ENCODE measurements at regions not wholly inside any gene's neighbourhood (a gene's known extent, or its start where the extent isn't known, plus 50 kb on each side); places are given as distances from the start of the nearest gene placed in this dataset.
A peak's percentile ranks its signal among the peaks of the same experiment; 100 is the strongest.

DNA sequence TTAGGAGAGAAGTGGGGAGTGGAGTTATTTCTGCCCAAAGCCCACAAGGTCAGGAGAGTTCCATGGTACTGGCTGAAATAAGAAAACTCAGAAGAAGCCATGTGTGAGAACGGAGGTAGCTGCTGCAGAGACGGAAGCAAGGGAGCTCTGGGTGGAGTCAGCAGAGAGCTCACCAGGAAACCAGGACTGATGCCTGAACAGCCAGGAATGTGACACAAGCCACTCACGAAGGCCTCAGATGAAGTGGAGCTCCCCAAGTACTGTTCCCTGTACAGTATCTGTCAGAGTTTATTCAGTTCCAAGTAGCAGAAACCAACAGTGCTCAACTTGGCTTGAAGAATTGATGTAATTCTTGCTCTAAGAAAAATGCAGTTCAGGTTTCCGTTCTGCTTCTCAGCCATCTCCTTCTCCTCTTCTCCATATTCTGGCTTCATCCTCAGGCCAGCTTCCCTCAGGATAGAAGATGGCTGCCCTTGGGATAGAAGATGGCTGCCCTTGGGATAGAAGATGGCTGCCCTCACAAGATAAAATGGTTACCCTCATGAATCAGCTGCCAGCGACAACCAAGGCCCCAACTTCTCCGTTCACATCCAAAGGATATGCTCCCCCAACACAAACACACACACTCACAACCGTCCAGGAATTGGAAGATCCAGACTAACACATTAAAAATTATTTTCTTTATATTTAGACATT lies 117.4 kb upstream of the SH3BP4 start:
- DNase-seq = no peak

DNA sequence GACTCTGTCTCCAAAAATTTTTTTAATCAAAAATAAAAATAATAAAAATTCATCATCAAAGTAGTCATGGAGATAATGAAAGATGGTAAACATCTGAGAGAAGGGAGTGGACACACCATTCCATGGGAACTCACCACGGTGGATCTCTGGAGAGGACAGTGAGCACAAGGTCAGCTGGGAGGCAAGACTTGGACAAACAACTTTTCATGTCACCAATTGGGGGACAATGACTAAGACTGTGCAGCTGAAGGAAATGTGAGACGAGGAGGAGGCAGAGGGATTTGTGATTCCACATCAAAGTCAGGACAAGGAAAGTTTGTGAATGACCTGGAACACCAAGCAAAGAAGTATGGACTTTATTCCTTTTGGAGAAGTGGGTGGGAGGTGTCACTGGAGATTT lies 121.0 kb upstream of the SH3BP4 start:
- no peak for DNase-seq

DNA sequence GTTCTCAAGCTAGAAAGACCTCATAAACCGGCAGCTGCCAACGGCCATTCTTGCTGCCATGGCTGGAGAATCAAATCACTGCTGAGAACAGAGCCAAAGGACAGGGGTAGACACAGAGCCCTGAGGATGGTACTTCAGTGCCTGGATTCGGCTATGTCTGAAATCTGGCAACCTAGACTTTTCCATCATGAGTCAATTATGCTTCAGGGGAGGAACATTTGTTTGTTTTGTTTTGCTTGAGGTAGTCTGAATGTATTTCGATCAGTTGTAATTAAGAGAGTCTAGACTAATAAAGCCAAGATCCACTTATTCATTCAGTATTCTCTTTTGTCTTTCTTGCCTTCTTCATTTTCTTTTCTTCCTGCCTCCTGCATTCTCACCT lies 122.8 kb upstream of the SH3BP4 start:
- peak; percentile 91 for DNase-seq

DNA sequence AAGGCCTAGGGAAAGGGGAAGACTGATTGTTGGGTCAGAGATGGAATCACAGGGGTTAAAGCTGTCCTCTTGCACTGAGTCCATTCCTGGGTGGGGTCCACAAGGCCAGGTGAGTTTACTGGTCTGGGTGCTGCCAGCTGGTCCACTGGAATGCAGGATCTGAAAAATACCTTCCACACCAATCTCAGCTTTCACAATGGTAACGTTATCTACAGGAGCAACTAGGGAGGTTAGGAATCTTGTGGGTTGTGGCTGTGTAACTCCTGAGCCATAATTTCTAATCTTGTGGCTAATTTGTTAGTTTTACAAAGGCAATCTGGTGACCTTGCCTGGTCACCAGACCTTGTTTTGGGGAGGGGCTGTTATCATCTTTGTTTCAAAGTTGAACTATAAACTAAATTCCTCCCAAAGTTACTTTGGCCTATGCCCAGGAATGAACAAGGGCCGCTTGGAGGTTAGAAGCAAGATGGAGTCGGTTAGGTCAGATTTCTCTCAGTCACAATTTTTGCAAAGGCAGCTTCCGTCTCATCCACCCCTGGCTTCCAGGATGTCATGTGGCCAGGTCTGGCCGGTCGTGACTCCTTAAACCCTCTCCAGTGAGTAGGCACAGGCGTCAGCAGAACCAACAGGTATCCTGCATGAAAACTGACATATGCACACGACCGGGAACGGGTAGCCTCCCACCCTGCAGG lies 123.3 kb upstream of the SH3BP4 start:
- DNase-seq = no peak

DNA sequence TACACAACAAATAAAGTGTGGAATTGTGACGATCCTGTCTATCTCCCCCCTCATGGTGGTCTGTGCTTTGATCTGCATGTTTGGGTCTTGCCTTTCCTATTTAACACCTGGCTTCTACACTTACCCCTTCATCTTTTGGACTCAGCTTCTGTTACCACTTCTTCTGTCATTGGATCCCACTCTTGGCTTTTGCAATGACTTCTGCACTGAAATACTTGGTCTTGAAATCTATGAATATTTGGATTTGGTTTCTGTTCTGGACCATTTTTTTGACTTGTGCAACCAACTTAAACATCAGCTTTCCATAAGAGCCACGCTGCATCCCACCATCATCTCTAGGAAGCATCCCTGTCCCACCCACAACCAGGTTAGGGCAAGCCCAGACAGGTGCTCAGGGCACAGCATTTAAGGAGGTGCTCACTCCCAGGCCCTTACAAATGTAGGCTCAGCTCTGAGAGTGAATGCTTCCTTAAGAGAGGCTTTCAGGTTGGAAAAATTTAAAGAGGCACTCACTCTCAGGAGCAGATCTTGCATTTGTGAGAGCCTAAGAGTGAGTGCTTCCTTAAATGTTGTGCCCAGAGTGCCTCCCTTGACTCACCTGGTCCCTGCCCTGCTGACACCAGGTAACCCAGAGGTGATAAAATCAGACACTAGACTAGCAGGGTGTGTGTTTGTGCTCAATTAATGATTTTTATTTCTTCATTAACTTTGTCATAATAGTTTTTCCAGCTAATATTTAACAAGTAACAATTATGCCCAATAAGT lies 124.5 kb upstream of the SH3BP4 start:
- DNase-seq = peak; percentile 94

DNA sequence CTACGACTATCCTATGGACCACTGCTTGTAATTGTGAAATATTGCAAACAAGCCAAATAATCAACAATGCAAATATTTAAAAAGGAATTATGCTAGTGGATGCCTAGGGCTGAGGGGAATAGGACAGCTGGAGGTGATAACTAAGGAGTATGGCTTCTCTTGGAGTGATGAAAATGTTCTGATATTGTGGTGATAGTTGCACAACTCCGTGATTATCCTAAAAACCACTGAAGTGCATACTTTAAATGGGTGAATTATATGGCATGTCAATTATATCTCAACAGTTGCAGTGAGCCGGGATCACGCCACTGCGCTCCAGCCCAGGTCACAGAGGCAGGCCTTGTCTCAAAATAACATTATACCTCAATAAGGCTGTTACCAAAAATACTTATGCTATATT lies 125.1 kb upstream of the SH3BP4 start:
- DNase-seq = no peak

DNA sequence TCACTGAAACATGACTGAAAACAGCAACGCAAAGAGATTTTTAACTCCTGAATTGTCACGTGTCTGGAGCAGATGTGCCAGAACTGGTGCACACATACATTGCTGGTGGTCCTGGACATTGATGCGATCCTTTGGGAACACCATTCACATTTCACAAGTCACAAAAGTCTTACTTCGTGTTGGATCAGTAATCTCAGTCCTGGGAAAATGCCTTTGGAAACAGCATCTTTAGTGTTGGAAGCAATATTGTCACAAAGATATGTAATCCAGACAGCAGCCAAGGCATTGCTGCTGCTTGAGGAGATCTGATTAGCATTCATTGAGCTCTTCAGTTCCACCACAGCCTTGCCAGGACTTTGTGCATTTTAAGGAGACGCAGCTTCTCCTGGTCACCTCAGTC lies 126.2 kb upstream of the SH3BP4 start:
- DNase-seq = no peak

DNA sequence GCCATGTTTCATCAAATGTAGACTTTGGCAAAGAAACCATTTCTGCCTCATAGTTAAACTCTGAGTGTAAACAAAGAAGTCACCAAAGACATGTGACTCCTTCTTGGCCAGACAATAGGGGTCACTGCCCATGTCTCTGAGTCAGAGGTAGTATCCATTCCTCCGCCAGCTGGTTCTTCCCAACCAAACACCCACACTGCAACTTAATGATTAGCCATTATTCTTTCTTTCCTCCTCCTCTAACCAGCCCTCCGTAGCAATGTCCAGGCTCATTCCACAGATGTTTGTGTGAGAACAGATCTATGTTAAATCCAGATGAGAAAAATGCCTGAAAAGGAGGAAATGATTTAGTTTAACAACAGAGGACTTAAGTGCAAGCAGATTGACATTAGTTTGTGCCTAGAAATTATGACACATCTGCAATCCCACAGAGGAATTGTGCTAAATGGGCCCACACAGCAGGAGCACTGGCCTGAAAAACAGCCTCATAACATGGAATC lies 127.9 kb upstream of the SH3BP4 start:
- no peak for DNase-seq

DNA sequence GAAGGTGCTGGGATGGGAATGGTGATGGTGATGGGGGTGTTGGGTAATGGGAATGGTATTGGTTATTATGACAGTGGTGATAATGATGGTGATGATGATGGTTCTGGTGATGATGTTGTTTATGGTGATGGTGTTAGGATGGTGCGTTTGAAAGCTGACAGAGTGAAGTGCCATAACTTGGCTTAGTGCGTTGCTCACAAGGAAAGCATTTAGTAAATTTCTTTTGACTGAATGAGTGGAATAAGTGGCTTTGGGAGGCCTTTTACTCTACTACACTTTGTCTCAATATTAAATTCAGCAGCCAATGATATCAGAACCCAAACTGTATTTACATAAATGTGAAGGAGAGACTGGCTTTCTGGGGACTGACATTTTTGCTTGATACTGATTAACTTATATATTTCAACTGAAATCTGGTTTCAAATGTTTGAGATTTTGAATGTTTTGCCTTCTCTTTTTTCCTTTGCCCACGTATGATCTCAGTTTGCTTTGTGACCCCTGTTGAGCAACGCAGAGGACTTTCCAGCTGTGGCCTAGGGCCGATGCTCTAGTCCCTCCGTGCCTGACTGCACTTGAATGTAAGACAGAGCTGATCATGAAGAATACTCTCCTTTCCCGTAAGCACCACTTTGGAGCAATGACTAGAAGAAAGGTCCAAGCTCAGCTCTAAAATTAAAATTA lies 128.5 kb upstream of the SH3BP4 start:
- no peak for DNase-seq

DNA sequence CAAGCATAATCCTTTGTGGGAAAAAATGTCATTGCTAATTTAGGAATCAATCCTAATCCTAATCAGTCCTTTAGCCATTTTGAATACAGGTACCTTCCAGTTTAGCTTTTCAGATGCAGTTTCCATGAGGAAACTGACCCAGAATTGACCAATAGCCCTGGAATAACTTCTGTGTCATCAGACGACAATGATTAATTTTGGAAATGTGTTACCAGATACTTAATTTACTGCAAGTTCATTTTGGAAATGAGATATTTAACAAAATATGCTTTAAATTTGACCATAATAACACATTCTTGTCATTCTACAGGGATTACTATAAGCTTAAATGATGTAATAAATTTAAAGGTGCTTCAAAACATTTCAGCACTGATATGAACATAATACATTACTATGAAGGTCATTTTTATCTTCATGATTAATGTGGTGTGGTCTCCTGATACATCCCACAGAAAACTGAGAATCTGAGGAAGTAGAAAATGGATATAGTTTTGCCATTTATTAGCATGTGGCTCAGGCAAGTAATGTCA lies 129.8 kb upstream of the SH3BP4 start:
- no peak for DNase-seq

DNA sequence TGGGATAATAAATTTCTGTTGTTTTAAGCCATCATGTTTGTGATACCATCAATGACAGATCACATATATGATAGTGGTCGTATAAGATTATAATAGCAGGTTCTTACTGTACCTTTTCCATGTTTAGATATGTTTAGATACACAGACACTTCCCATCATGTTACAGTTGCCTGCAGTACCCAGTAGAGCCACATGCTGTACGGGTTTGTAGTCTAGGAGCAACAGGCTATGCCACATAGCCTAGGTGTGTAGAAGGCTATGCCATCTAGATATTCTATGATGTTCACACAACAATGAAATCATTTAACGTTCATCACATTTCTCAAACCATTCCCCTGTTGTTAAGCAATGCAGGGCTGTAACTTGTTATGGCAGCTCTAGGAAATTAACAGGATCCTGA lies 132.9 kb upstream of the SH3BP4 start:
- DNase-seq = no peak

DNA sequence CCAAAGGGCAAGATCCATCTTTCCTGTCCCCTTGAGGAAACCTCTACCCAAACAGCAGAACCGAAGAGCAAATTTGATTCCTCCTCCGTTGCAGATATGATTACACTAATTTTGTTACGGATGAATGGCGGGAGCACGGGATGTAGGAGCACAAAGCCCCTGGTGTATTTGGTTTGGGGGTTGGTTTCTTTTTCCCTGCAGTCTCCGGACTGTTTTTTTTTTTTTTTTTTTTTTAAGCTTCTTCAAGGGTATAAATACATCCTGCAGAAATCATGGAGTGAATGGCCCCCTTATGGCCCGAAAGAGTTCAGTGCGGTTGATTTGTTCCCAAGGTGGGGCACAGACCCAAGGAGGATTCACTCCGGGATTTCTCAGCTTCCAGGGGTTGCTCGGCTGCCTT lies 135.3 kb upstream of the SH3BP4 start:
- DNase-seq = no peak

DNA sequence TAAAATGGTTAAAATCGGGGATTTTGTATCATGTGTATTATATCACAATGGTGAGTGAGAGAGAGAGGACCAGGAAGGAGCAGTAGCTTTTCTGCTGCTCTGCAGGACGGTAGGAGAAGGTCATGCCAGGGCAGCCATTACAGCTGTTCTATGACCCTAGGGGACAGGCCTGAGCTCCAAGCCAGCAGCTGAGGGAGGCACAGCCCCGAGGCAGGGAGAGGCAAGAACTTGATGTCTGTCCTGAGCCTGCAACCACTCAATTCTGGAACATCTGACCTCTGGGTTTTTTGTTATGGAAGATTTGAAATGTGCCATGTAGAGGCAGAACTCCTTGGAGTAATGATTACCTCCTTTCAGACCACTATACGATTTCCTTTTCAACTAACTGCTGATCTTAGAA lies 135.8 kb upstream of the SH3BP4 start:
- no peak for DNase-seq

DNA sequence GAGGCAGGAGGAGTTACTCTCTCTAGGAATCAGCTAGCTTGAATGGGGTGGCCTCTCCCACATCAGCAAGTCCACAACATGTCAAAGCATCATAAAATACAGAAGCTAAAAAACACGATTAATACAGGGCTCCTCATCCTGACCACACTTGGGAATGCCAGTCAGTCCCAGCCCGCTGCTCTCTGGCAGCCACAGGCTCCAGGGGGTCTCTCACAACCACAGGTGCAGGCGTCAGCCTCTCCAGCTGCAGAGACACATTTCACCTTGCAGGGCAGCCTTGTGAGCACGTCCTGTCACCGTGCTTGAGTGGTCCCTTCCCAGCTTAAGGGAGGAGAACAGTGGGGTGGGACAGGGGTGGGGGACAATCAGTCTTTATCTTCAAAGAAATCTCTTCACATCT lies 137.4 kb upstream of the SH3BP4 start:
- peak; percentile 54 for DNase-seq

DNA sequence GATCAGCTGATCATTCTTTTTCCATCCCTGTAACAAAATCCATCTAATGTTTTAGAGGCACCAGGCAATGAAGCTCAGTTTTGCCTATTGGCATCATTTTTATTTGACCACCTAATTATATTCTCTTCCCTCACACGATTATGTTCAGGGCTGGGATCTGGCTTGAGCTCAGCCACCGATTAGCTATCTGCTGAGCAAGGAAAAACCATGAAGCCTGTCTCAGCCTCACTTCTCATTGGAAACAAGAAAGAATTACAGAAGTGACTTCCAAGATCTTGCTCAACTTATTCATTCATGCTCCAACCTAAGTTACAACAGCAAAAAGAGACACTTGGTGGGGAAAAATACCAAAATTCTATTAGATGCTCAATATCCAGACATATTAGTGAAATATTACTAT lies 139.0 kb upstream of the SH3BP4 start:
- no peak for DNase-seq

DNA sequence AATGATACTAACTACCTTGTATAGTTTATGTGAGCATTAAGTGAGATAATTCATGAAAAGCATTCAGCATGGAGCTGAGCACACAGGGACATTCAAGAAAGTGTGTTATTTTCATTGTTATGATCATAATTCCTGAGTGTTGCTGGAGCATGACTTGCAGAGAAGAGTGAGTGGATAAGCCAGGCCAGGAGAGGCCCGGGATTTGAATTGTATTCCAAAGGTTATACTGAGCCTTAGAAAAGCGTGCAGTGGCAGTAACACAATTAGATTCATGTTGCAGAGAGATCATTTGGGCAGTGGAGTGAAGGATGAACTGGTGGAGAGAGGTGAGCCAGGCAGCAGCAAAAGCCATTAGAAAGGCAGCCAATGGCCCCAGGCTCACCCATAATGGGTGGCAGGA lies 142.9 kb upstream of the SH3BP4 start:
- DNase-seq = no peak

DNA sequence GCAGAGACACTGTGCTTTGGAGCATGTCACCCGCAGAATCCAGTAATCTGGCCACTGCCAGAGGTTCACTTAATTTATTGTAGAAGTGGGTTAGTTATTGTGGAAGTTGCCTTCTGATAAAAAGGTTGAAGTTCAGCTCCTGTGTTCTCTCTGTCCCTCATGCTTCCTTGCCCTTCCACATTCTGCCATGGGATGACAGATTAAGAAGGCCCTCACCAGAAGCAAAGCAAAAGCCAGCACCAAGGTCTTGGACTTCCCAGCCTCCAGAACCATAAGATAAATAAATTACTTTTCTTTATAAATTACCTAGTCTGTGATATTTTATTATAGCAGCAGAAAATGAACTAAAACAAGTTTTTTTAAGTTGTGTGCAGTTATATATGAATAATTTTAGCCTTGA lies 145.0 kb upstream of the SH3BP4 start:
- no peak for DNase-seq

DNA sequence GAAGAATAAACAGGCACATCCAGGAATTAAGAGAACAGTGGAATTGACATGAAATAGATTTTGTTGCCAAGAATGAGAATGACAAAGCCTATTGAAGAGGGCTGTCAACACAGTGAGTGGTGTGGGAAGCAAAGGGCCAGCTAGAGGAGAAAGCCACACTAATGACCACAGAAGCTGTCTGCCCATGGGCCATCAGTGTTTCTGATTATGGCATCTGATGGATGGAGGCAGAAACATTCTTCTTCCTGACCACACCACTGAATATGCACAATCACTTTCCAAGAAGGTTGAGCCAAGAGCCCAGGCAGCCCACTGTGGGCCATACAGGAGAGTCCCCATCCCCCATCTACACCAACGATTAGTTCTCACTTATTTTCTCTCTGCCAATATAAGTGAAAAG lies 146.0 kb upstream of the SH3BP4 start:
- DNase-seq = no peak

DNA sequence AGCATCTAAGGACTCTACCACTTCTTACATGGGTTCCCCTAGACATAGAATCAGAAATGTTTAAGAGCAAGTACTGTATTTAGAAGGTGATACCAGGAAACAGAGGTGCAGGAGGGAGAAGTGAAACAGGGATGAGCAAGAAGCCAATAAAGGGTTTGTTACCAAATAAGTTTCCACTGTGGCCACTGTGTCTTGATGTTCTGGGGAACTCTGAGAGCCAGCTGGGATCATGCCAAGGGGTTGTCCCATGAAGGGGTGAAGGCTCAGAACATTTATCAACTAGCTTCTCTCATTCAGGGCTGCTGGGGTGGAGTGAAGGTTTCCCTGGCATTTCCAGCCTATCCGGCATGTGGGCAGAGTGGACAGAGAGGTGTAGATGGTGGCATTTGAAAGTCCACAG lies 147.1 kb upstream of the SH3BP4 start:
- DNase-seq = no peak

DNA sequence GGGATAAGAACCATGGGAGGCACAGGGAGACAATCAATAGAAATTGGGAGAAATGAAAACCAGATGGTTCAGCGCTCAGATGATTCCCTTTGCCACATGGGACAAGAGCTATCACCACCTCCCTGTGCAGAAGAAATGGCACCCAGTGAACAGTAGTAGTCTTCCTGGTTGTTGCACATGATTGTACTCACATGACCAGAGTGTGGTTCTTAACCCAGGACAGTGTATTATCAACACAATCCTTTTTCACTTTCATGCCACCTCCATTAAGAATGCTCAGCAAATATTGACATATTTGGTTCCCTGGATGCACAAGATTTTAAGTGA lies 149.0 kb upstream of the SH3BP4 start:
- no peak for DNase-seq

DNA sequence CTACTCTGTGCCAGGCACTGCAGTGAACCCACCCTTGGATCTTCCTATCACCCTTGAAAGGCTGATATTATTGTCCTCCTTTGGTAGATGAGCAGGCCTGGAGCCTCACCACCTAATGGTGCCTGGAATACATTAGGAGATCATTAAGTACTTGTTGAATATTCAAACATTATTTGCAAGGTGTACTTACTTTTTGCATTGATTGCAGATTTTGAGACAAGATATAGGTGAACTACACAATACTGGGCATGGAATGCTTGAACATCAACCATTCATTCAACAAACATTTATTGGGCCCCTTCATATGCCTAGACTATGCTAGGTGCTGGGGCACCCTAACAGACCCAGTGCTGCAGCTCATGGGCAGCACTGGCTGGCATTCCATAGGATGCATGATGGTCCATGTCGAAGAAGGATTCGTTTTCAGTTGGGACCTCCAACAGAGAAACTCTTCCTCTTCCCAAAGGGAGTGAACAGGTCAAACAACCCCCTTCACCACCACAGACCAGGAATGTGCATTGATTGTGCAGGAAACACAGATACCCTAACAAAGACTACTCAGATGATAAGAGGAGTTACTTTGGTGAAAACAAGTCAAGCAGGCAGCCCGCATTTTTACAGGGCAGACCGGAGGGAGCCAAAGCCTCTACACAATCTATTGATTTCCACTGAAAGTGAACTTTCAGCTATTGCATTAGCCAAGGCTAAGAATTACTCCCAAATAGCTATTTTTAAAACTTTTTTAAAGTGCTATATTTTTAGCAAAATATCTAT lies 149.6 kb upstream of the SH3BP4 start:
- no peak for DNase-seq

DNA sequence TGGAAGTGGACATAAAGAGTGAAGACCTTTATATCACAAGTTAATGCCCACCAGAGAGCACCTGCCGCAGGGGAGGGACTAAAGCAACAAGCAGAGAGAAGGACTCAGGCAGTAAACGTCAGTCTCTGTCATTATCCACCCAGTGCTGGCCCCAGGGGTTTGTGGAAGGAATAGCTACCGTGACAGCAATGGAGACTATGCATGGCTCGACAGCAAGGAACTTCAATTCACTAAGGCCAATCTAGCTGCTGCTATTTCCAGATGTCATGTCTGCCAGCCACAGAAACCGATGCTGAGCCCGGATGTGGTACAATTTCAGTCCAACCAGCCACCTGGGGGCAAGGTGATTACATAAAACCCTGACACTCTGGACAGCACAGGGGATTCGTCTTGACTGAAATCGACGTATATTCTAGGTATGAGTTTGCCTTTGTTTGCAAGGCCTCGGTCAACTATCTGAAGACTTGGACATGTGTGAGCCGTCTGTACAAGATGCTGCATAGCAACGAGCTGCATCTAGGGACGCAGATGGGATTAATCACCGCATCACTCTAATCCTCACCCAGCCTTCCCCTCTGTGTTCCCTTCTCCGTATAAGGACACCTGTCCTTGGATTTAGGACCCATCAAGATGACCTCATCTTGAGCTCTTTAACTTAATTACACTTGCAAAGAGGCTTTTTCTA lies 154.1 kb upstream of the SH3BP4 start:
- no peak for DNase-seq

Data from DMS79 treated with DMSO at 0.1 percent for 48 hours (cell line).